ENCODE measurements at regions not wholly inside any gene's neighbourhood (a gene's known extent, or its start where the extent isn't known, plus 50 kb on each side); places are given as distances from the start of the nearest gene placed in this dataset.

- TF ChIP-seq, protein P1, sequence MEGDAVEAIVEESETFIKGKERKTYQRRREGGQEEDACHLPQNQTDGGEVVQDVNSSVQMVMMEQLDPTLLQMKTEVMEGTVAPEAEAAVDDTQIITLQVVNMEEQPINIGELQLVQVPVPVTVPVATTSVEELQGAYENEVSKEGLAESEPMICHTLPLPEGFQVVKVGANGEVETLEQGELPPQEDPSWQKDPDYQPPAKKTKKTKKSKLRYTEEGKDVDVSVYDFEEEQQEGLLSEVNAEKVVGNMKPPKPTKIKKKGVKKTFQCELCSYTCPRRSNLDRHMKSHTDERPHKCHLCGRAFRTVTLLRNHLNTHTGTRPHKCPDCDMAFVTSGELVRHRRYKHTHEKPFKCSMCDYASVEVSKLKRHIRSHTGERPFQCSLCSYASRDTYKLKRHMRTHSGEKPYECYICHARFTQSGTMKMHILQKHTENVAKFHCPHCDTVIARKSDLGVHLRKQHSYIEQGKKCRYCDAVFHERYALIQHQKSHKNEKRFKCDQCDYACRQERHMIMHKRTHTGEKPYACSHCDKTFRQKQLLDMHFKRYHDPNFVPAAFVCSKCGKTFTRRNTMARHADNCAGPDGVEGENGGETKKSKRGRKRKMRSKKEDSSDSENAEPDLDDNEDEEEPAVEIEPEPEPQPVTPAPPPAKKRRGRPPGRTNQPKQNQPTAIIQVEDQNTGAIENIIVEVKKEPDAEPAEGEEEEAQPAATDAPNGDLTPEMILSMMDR (IDR thresholded peaks at IDR 0.05; ENCODE audit: low read depth, low read length) = no peak
- no peak for TF ChIP-seq EZH2phosphoT487 (IDR thresholded peaks at IDR 0.05; ENCODE audit: low read depth)
Measured at GRCh38 chr16:6146356-6146755, 1048.8 kb upstream of the EEF2KMT start.
